H1 (cell line): ENCODE measurements at regions not wholly inside any gene's neighbourhood (a gene's known extent, or its start where the extent isn't known, plus 50 kb on each side); places are given as distances from the start of the nearest gene placed in this dataset.

Experiments
- RXRA ChIP-seq: IDR thresholded peaks from 2 replicates; pipeline ENCODE4 v1.6.1; 2011; ENCODE audit warnings: low read depth, mild to moderate bottlenecking, low read length, moderate library complexity; ENCODE audit not compliant: insufficient read depth

- no peak for TF ChIP-seq RXRA
Observed at GRCh38 chrY:12552471-12553283, 148.4 kb upstream of the USP9Y start (continued).
